IMR-90 (cell line): ENCODE measurements at regions not wholly inside any gene's neighbourhood (a gene's known extent, or its start where the extent isn't known, plus 50 kb on each side); places are given as distances from the start of the nearest gene placed in this dataset.

ENCODE experiments used
- ATAC-seq: fragments of 200-7000 bp; cut with Tn5 transposase; 2 replicates; pipeline ENCODE4 v1.9.1; 2020; ENCODE audit warnings: low read depth, mild to moderate bottlenecking, moderate library complexity
- BruUV-seq: library from RNA; stranded (reverse); fragments of 400-500 nt; replicated peaks from 2 replicates; lab custom pipeline; 2021; lab: Mats Ljungman, UMichigan
- CTCF ChIA-PET: fragments of 300-600 bp; formaldehyde crosslinking; extraction: SDS; loops from one replicate; lab custom pipeline; 2021; ENCODE audit warnings: antibody characterized with exemption; lab: Yijun Ruan, JAX
- POLR2A ChIA-PET: fragments of 300-600 bp; sonication (Branson Sonifier 250); formaldehyde crosslinking; loops from one replicate; lab custom pipeline; 2022; ENCODE audit warnings: antibody characterized with exemption; ENCODE audit not compliant: unreplicated experiment; lab: Charles Lee
- DNase-seq: peaks from one replicate; pipeline ENCODE4 v3.0.0; 2013
- H2AFZ ChIP-seq: replicated peaks from 2 replicates; pipeline ENCODE3; 2013; ENCODE audit warnings: low read length, mild to moderate bottlenecking; ENCODE audit not compliant: poor library complexity
- H2AK5ac ChIP-seq: 2 replicates; pipeline ENCODE4 v1.6.1; 2013; ENCODE audit warnings: low read depth, low read length, inconsistent platforms
- H2AK9ac ChIP-seq: replicated peaks from 2 replicates; pipeline ENCODE3; 2013; ENCODE audit warnings: mild to moderate bottlenecking, low read depth, low read length, moderate library complexity; ENCODE audit not compliant: poor library complexity
- H2BK120ac ChIP-seq: 2 replicates; pipeline ENCODE4 v1.6.1; 2013; ENCODE audit warnings: low read depth, low read length, inconsistent platforms
- H2BK15ac ChIP-seq: 3 replicates; pipeline ENCODE4 v1.6.1; 2013; ENCODE audit warnings: low read depth, low read length, inconsistent platforms
- H2BK20ac ChIP-seq: 2 replicates; pipeline ENCODE4 v1.6.1; 2013; ENCODE audit warnings: low read depth, mild to moderate bottlenecking, inconsistent platforms, low read length, moderate library complexity
- H2BK5ac ChIP-seq: 2 replicates; pipeline ENCODE4 v1.6.1; 2013; ENCODE audit warnings: mild to moderate bottlenecking, low read depth, low read length, inconsistent platforms; ENCODE audit not compliant: poor library complexity, severe bottlenecking
- H3K14ac ChIP-seq: replicated peaks from 2 replicates; pipeline ENCODE4 v1.6.1; 2013; ENCODE audit warnings: low read depth, low read length, inconsistent platforms
- H3K18ac ChIP-seq: 2 replicates; pipeline ENCODE4 v1.6.1; 2013; ENCODE audit warnings: low read depth, low read length, control low read depth
- H3K23ac ChIP-seq: 2 replicates; pipeline ENCODE4 v1.6.1; 2013; ENCODE audit warnings: low read depth, low read length, inconsistent platforms
- H3K27ac ChIP-seq: 2 replicates; pipeline ENCODE4 v1.5.1; 2013; ENCODE audit warnings: mild to moderate bottlenecking, control low read depth, low read length; ENCODE audit not compliant: insufficient read depth
- H3K27me3 ChIP-seq: 2 replicates; pipeline ENCODE4 v1.6.1; 2013; ENCODE audit warnings: low read length; ENCODE audit not compliant: control insufficient read depth, insufficient read depth
- H3K36me3 ChIP-seq: 2 replicates; pipeline ENCODE4 v1.6.1; 2013; ENCODE audit warnings: low read length, mixed read lengths; ENCODE audit not compliant: control insufficient read depth, insufficient read depth
- H3K4ac ChIP-seq: 2 replicates; pipeline ENCODE4 v1.6.1; 2013; ENCODE audit warnings: low read depth, low read length, inconsistent platforms
- H3K4me1 ChIP-seq: 2 replicates; pipeline ENCODE4 v1.6.1; 2013; ENCODE audit warnings: low read length, mixed read lengths; ENCODE audit not compliant: control insufficient read depth, insufficient read depth
- H3K4me2 ChIP-seq: 2 replicates; pipeline ENCODE4 v1.6.1; 2013; ENCODE audit warnings: low read depth, mild to moderate bottlenecking, control low read depth, low read length, moderate library complexity
- H3K4me3 ChIP-seq: 2 replicates; pipeline ENCODE4 v1.5.1; 2013; ENCODE audit warnings: low read depth, mild to moderate bottlenecking, control low read depth, low read length, moderate library complexity; ENCODE audit not compliant: insufficient read depth
- H3K56ac ChIP-seq: 2 replicates; pipeline ENCODE4 v1.6.1; 2013; ENCODE audit warnings: low read length, inconsistent platforms; ENCODE audit not compliant: insufficient read depth; ENCODE audit errors: extremely low read depth
- H3K79me1 ChIP-seq, 2 experiments: 2 replicates each; pipeline ENCODE4 v1.6.1; 2013; ENCODE audit warnings: low read length in 2 of 2, inconsistent platforms in 1 of 2, low read depth in 1 of 2
- H3K9ac ChIP-seq: 2 replicates; pipeline ENCODE4 v1.6.1; 2013; ENCODE audit warnings: low read depth, low read length, control low read depth
- H3K9me1 ChIP-seq: 2 replicates; pipeline ENCODE4 v1.6.1; 2013; ENCODE audit warnings: low read length, inconsistent platforms; ENCODE audit not compliant: insufficient read depth
- H3K9me3 ChIP-seq: 2 replicates; pipeline ENCODE4 v1.6.1; 2013; ENCODE audit warnings: low read length; ENCODE audit not compliant: control insufficient read depth, insufficient read depth
- H4K20me1 ChIP-seq: 2 replicates; pipeline ENCODE4 v1.6.1; 2013; ENCODE audit warnings: low read length, inconsistent platforms; ENCODE audit not compliant: insufficient read depth
- H4K5ac ChIP-seq: 2 replicates; pipeline ENCODE4 v1.6.1; 2013; ENCODE audit warnings: mild to moderate bottlenecking, low read depth, low read length, control low read depth
- H4K8ac ChIP-seq, 2 experiments: 2 replicates each; pipeline ENCODE4 v1.6.1; 2013; ENCODE audit warnings: low read depth in 2 of 2, low read length in 2 of 2, control low read depth in 1 of 2, inconsistent platforms in 1 of 2
- H4K91ac ChIP-seq: 2 replicates; pipeline ENCODE4 v1.6.1; 2013; ENCODE audit warnings: low read depth, low read length, inconsistent platforms; ENCODE audit not compliant: insufficient read depth
- BHLHE40 ChIP-seq: fragments of 150-350 bp; IDR thresholded peaks from 2 replicates; pipeline ENCODE4 v1.6.1; 2016; ENCODE audit warnings: mild to moderate bottlenecking, low read depth, low read length
- CEBPB ChIP-seq: IDR thresholded peaks from 2 replicates; pipeline ENCODE4 v1.6.1; 2012; ENCODE audit warnings: low read depth, low read length, improper control_type of control experiment
- CHD1 ChIP-seq: IDR thresholded peaks from 2 replicates; pipeline ENCODE4 v1.6.1; 2012; ENCODE audit warnings: low read depth, low read length, improper control_type of control experiment
- CTCF ChIP-seq: conservative IDR thresholded peaks from 2 replicates; pipeline ENCODE4 v1.5.1; 2012; ENCODE audit warnings: mild to moderate bottlenecking, low read depth, low read length, improper control_type of control experiment
- ELK1 ChIP-seq: fragments of 150-350 bp; IDR thresholded peaks from 2 replicates; pipeline ENCODE4 v1.6.1; 2016; ENCODE audit warnings: low read depth, mild to moderate bottlenecking, low read length, moderate library complexity, borderline replicate concordance
- MAZ ChIP-seq: IDR thresholded peaks from 2 replicates; pipeline ENCODE4 v1.6.1; 2012; ENCODE audit warnings: low read depth, mild to moderate bottlenecking, low read length, improper control_type of control experiment, moderate library complexity, borderline replicate concordance
- MXI1 ChIP-seq: IDR thresholded peaks from 2 replicates; pipeline ENCODE4 v1.6.1; 2012; ENCODE audit warnings: low read depth, mild to moderate bottlenecking, low read length, moderate library complexity, borderline replicate concordance
- NFE2L2 ChIP-seq: fragments of 150-350 bp; IDR thresholded peaks from 2 replicates; pipeline ENCODE4 v1.6.1; 2016; ENCODE audit warnings: low read depth, mild to moderate bottlenecking, low read length
- POLR2A ChIP-seq: IDR thresholded peaks from 2 replicates; pipeline ENCODE4 v1.6.1; 2012; ENCODE audit warnings: mild to moderate bottlenecking, low read depth, low read length
- RCOR1 ChIP-seq: IDR thresholded peaks from 2 replicates; pipeline ENCODE4 v1.6.1; 2012; ENCODE audit warnings: mild to moderate bottlenecking, low read length, improper control_type of control experiment; ENCODE audit not compliant: insufficient replicate concordance
- RFX5 ChIP-seq: IDR thresholded peaks from 2 replicates; pipeline ENCODE4 v1.8.0; 2012; ENCODE audit warnings: low read depth, mild to moderate bottlenecking, low read length, moderate library complexity
- SMC3 ChIP-seq: fragments of 150-350 bp; IDR thresholded peaks from 2 replicates; pipeline ENCODE4 v1.6.1; 2016; ENCODE audit warnings: low read depth, mild to moderate bottlenecking, antibody characterized with exemption, low read length, moderate library complexity
- USF2 ChIP-seq: fragments of 150-350 bp; IDR thresholded peaks from 2 replicates; pipeline ENCODE4 v1.6.1; 2017; ENCODE audit warnings: mild to moderate bottlenecking, antibody characterized with exemption, low read length, low read depth
- WGBS, 2 experiments: methylation state at CpG; one replicate each; pipeline versions ENCODE4 v1.1.5 to v1.1.7; 2013; ENCODE audit warnings: missing lambda C conversion rate in 2 of 2; ENCODE audit not compliant: insufficient read length in 1 of 2; ENCODE audit errors: extremely low coverage in 2 of 2; 5-methylcytosine and 5-hydroxymethylcytosine counted together
- dilution Hi-C: fragments of 300-500 bp; cut with HindIII; formaldehyde crosslinking; loops from one replicate; pipeline ENCODE4 v1.14.3; 2018; ENCODE audit warnings: low sequenced_read_pairs; ENCODE audit not compliant: unreplicated experiment
- in situ Hi-C: fragments of 300-500 bp; cut with MboI; formaldehyde crosslinking; loops from 3 replicates; pipeline ENCODE4 v1.14.3; 2019; ENCODE audit warnings: low sequenced_read_pairs, inconsistent platforms, mixed read lengths
- intact Hi-C: fragments of 100-400 bp; cut with micrococcal nuclease; formaldehyde crosslinking; loops from 2 replicates; pipeline ENCODE4 v1.10.0; 2022

- H2BK20ac ChIP-seq, result no peak overlapping the region
- H4K8ac ChIP-seq, result no peak overlapping the region
- no peak overlapping the region for H3K18ac ChIP-seq
- no peak overlapping the region for H3K23ac ChIP-seq
- H3K27me3 ChIP-seq, result peaks cover 8% of the 10 kb centered on the region
- in situ Hi-C loops, result no loop called here
- no peak overlapping the region for H2AFZ ChIP-seq
- H4K20me1 ChIP-seq, result no peaks in the 10 kb centered on the region
- no peak overlapping the region for H2BK120ac ChIP-seq
- no peak overlapping the region for H3K4ac ChIP-seq
- CTCF ChIA-PET, result no interaction called here
- H3K9ac ChIP-seq, result no peak overlapping the region
- H2AK5ac ChIP-seq, result no peak overlapping the region
- no TSS peak for BruUV-seq
- H2AK9ac ChIP-seq, result peak overlapping the region; percentile 15
- H4K91ac ChIP-seq, result no peak overlapping the region
- POLR2A ChIA-PET, result no interaction called here
- peaks cover 3% of the 10 kb centered on the region; the same call in 1 of the 2 replicates for H3K4me1 ChIP-seq
- H3K9me1 ChIP-seq, result no peaks in the 10 kb centered on the region
- H3K56ac ChIP-seq, result no peak overlapping the region
- DNase-seq (no peak), ATAC-seq (no peak)
- dilution Hi-C loops, result no loop called here
- H3K4me2 ChIP-seq, result no peak overlapping the region
- no peak overlapping the region for H2BK5ac ChIP-seq
- H3K79me1 ChIP-seq, result no peaks in the 10 kb centered on the region
- peaks cover 5% of the 10 kb centered on the region; the same call in 1 of the 2 replicates for H3K9me3 ChIP-seq
- H3K14ac ChIP-seq, result no peak overlapping the region
- no peak overlapping the region for H3K27ac ChIP-seq
- intact Hi-C loops, result no loop called here
- TF ChIP-seq SMC3 (no peak), ELK1 (no peak), RFX5 (no peak), CHD1 (no peak), MAZ (no peak), CEBPB (no peak), BHLHE40 (no peak), USF2 (no peak), NFE2L2 (no peak), CTCF (no peak), POLR2A (no peak), RCOR1 (no peak), MXI1 (no peak)
- H4K5ac ChIP-seq, result no peak overlapping the region
- no peak overlapping the region for H2BK15ac ChIP-seq
- H3K36me3 ChIP-seq, result no peaks in the 10 kb centered on the region
- 85% methylated on average over 4 of the region's 4 CpGs; no CpG with 5 or more reads in 1 of the 2 experiments for WGBS, 2 experiments
- H3K4me3 ChIP-seq, result no peak overlapping the region
These were observed 164.1 kb upstream of the ECI2 start for GRCh38 chr6:4299476-4299875.
